Lower lobe of right lung (tissue), 2 donors: ENCODE measurements at regions not wholly inside any gene's neighbourhood (a gene's known extent, or its start where the extent isn't known, plus 50 kb on each side); places are given as distances from the start of the nearest gene placed in this dataset.
A peak's percentile ranks its signal among the peaks of the same experiment; 100 is the strongest.

Experiments used
- ATAC-seq, 2 donors: fragments of 200-7000 bp; cut with Tn5 transposase; one replicate each; pipeline ENCODE4 v1.9.1; 2020 to 2022; ENCODE audit warnings: mild to moderate bottlenecking in 2 of 2, moderate library complexity in 2 of 2
- DNase-seq: peaks from one replicate; pipeline ENCODE4 v3.0.0-alpha.2; 2020
- H3K27ac ChIP-seq: fragments of 200-600 bp; one replicate; pipeline ENCODE4 v1.8.0; 2022
- H3K27me3 ChIP-seq: fragments of 200-600 bp; one replicate; pipeline ENCODE4 v1.8.0; 2022; ENCODE audit warnings: low read depth
- H3K36me3 ChIP-seq: fragments of 200-600 bp; one replicate; pipeline ENCODE4 v1.8.0; 2022; ENCODE audit warnings: mild to moderate bottlenecking
- H3K4me1 ChIP-seq: fragments of 200-600 bp; one replicate; pipeline ENCODE4 v1.8.0; 2022
- H3K4me3 ChIP-seq: fragments of 200-600 bp; one replicate; pipeline ENCODE4 v1.8.0; 2022; ENCODE audit warnings: mild to moderate bottlenecking
- H3K9me3 ChIP-seq: fragments of 200-600 bp; one replicate; pipeline ENCODE4 v1.8.0; 2022
- intact Hi-C: fragments of 100-400 bp; cut with DNase I; formaldehyde crosslinking; loops from one replicate; pipeline ENCODE4 v1.11.0; 2022
- TF ChIP-seq, protein P1 (sequence below): fragments of 200-600 bp; IDR thresholded peaks from one replicate; pipeline ENCODE4 v1.8.0; 2022; ENCODE audit warnings: antibody characterized with exemption, mild to moderate bottlenecking
- donor health status: DM: no; HTN: yes; CAD: no; lungs with severe emphysema.

DNA sequence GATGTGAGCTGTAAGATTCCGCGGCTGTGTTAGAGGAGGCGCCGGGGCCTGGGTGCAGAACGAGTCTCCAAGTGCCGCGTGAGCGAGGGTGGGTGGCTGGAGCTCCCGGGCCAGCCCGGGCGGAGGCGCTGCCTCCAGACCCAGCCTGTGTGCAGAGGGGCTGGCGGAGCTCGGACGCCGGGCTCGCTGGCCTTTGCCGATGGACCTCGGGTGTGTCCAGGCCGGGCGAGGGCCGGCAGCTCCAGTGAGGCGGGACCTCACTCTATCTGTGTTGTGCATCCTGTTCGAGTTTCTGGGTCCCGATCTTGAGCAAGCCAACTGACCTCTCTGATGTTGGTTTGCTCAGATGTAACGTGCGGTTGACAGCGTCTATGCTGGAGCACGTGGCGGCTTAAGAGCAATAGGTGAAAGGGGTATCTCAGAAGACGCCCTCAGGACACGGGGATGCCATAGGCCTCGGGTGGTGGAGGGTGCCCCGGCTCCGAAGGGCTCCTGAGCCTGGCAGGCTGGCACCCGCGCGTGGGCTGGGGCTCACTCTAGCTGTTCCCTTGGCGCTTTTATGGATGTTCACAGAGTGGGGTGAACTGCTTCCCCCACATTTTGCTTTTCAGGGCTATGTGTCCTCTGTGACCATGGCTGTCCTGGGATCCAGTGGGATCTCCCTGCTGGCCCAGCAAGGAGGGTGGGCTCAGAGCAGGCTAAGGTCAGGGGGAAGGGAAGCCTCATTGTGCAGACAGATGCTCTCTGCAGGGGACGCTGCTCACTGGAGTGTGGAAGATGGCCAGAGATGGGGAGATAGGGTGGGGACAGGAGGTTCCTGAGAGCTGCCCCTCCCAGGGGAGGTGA lies 69.8 kb downstream of the MRPL36 start:
- no peak overlapping the region for H3K27ac ChIP-seq
- H3K9me3 ChIP-seq: no peaks in the 10 kb centered on the region
- no peaks in the 10 kb centered on the region for H3K36me3 ChIP-seq
- DNase-seq (peak; percentile 32), ATAC-seq (no peak)
- peaks cover 19% of the 10 kb centered on the region for H3K27me3 ChIP-seq
- intact Hi-C loops: no loop called here
- no peak overlapping the region for H3K4me3 ChIP-seq
- no peaks in the 10 kb centered on the region for H3K4me1 ChIP-seq
- TF ChIP-seq, protein P1, sequence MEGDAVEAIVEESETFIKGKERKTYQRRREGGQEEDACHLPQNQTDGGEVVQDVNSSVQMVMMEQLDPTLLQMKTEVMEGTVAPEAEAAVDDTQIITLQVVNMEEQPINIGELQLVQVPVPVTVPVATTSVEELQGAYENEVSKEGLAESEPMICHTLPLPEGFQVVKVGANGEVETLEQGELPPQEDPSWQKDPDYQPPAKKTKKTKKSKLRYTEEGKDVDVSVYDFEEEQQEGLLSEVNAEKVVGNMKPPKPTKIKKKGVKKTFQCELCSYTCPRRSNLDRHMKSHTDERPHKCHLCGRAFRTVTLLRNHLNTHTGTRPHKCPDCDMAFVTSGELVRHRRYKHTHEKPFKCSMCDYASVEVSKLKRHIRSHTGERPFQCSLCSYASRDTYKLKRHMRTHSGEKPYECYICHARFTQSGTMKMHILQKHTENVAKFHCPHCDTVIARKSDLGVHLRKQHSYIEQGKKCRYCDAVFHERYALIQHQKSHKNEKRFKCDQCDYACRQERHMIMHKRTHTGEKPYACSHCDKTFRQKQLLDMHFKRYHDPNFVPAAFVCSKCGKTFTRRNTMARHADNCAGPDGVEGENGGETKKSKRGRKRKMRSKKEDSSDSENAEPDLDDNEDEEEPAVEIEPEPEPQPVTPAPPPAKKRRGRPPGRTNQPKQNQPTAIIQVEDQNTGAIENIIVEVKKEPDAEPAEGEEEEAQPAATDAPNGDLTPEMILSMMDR: no peak

DNA sequence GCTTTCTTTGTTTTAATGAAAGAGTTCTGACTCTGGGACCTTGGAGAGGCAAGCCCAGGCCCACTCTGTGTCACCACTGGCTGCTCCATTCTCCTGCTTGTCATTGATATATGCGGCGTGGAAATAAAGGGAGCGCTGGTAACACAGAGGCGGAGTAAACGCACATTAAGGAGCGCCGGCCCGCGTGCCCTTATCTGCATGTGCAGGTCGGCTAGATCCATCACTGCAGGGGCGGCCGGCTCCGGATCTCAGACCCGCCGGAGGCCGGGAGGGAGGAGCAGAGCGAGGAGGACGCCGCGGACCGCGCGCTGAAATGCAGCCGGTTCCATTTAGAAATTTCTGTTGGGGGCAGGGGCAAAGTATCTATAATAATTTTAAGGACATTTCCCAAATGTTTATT lies 70.8 kb downstream of the MRPL36 start:
- Histone ChIP-seq H3K27ac (no peak overlapping the region), H3K9me3 (no peaks in the 10 kb centered on the region), H3K36me3 (no peaks in the 10 kb centered on the region), H3K4me1 (no peaks in the 10 kb centered on the region), H3K27me3 (peaks cover 20% of the 10 kb centered on the region), H3K4me3 (no peak overlapping the region)
- peak; percentile 38 for DNase-seq
- TF ChIP-seq, protein P1: no peak
- intact Hi-C loops: no loop called here
- no peak for ATAC-seq

DNA sequence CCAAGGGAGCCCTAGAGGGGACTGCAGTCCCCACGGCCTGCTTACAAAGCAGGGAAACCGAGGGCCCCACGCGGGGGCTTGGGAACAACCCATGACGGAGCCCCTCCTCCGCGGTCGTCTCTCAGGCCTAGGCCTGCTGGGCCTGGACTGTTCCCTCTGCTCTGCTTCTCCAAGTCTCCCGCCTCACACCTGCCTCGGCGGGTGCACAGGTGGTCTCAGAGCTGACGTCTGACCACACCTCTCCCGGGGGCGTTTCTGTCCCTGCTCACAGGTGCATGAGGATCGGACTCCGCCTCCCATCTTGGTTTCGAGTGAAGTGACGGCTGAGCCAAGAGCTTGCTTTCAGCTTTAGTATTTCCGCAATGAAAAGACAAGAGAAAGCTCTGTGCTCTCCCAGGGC lies 72.1 kb downstream of the MRPL36 start:
- intact Hi-C loops: no loop called here
- H3K27me3 ChIP-seq: peaks cover 24% of the 10 kb centered on the region
- no peaks in the 10 kb centered on the region for H3K36me3 ChIP-seq
- no peak overlapping the region for H3K27ac ChIP-seq
- no peaks in the 10 kb centered on the region for H3K4me1 ChIP-seq
- H3K4me3 ChIP-seq: no peak overlapping the region
- DNase-seq (peak; percentile 32), ATAC-seq (no peak)
- H3K9me3 ChIP-seq: no peaks in the 10 kb centered on the region
- TF ChIP-seq, protein P1: no peak

DNA sequence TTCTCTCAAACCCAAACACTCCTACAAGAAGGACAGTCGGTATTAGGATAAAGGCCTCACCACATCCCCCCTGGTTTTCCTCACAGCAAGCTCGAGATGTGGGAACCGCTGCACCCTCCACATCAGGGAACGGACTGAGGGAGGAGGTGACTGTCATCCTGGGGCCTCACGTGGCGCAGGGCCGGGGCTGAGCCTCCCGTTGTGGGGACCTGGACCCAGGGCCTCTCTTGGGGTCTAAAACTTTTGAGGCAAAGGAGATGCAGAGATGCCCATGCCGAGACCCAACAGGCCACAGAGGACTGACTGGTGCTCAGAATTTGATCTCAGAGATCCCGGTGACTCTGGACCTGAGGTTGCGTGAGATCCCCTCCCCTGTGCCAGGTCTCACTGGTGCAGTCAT lies 72.7 kb downstream of the MRPL36 start:
- H3K27ac ChIP-seq: no peak overlapping the region
- intact Hi-C loops: no loop called here
- H3K9me3 ChIP-seq: no peaks in the 10 kb centered on the region
- H3K4me3 ChIP-seq: no peak overlapping the region
- TF ChIP-seq, protein P1: no peak
- H3K4me1 ChIP-seq: no peaks in the 10 kb centered on the region
- no peaks in the 10 kb centered on the region for H3K36me3 ChIP-seq
- ATAC-seq (no peak), DNase-seq (peak; percentile 25)
- peaks cover 24% of the 10 kb centered on the region for H3K27me3 ChIP-seq

DNA sequence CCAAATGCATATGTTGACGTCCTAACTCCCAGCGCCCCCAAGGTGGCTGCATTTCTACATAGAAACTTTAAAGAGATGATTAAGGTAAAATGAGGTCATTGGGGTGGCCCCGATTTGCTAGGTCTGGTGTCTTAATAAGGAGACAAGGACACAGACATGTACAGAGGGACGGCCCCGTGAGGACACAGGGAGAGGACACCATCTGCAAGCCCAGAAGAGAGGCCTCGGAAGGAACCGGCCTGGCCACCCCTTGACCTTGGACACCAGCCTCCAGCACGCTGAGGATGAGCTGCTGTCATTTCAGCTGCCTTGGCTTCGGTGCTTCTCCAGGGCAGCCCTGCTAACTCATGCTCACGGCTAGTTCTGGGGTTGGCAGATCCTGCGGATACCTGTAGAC lies 73.2 kb downstream of the MRPL36 start:
- intact Hi-C loops: no loop called here
- H3K27ac ChIP-seq: no peak overlapping the region
- TF ChIP-seq, protein P1: no peak
- DNase-seq (no peak), ATAC-seq (no peak)
- H3K27me3 ChIP-seq: peaks cover 24% of the 10 kb centered on the region
- no peaks in the 10 kb centered on the region for H3K4me1 ChIP-seq
- no peaks in the 10 kb centered on the region for H3K36me3 ChIP-seq
- H3K4me3 ChIP-seq: no peak overlapping the region
- H3K9me3 ChIP-seq: no peaks in the 10 kb centered on the region
